NT2/D1 (cell line): ENCODE measurements at regions not wholly inside any gene's neighbourhood (a gene's known extent, or its start where the extent isn't known, plus 50 kb on each side); places are given as distances from the start of the nearest gene placed in this dataset.
"Not testable (repeated sequence)": the region's sequence is repeated elsewhere in the genome, so short reads cannot be mapped to it uniquely, and the experiment has no call there.

ENCODE experiments used
- SUZ12 ChIP-seq: IDR thresholded peaks from 2 replicates; pipeline ENCODE4 v1.6.1; 2011; ENCODE audit not compliant: insufficient read length, insufficient read depth; ENCODE audit errors: extremely low read depth
- YY1 ChIP-seq: IDR thresholded peaks from 2 replicates; pipeline ENCODE4 v1.6.1; 2011; ENCODE audit not compliant: insufficient read length, insufficient read depth
- ZNF274 ChIP-seq: IDR thresholded peaks from 2 replicates; pipeline ENCODE4 v1.6.1; 2011; ENCODE audit warnings: mild to moderate bottlenecking, low read depth, low read length

GRCh38 chr12:31192689-31193088, 119.0 kb downstream of the DDX11 start:
- TF ChIP-seq ZNF274, YY1, SUZ12: not testable (repeated sequence)
